H9 (cell line): ENCODE measurements at regions not wholly inside any gene's neighbourhood (a gene's known extent, or its start where the extent isn't known, plus 50 kb on each side); places are given as distances from the start of the nearest gene placed in this dataset.

Experiments
- DNase-seq: peaks from one replicate; pipeline ENCODE4 v3.0.0-alpha.2; 2017
- H2AFZ ChIP-seq: one replicate; pipeline ENCODE4 v1.6.1; 2013; ENCODE audit warnings: mild to moderate bottlenecking, low read length, control low read depth, moderate library complexity
- H2AK5ac ChIP-seq: 2 replicates; pipeline ENCODE4 v1.6.1; 2013; ENCODE audit warnings: low read length, control low read depth, mixed read lengths; ENCODE audit not compliant: insufficient read length
- H2BK120ac ChIP-seq: one replicate; pipeline ENCODE4 v1.6.1; 2013; ENCODE audit warnings: low read depth, mild to moderate bottlenecking, low read length, control low read depth, inconsistent platforms; ENCODE audit not compliant: poor library complexity, severe bottlenecking
- H2BK12ac ChIP-seq: 2 replicates; pipeline ENCODE4 v1.6.1; 2013; ENCODE audit warnings: low read length, control low read depth, mixed read lengths, low read depth; ENCODE audit not compliant: insufficient read length
- H2BK15ac ChIP-seq: 2 replicates; pipeline ENCODE4 v1.6.1; 2013; ENCODE audit warnings: low read depth, low read length, control low read depth
- H2BK20ac ChIP-seq: one replicate; pipeline ENCODE4 v1.6.1; 2013; ENCODE audit warnings: low read depth, mild to moderate bottlenecking, low read length, control low read depth, inconsistent platforms; ENCODE audit not compliant: poor library complexity, severe bottlenecking
- H2BK5ac ChIP-seq: 2 replicates; pipeline ENCODE4 v1.6.1; 2013; ENCODE audit warnings: low read length, control low read depth, mixed read lengths; ENCODE audit not compliant: insufficient read length
- H3K14ac ChIP-seq: 2 replicates; pipeline ENCODE4 v1.6.1; 2013; ENCODE audit warnings: low read length, control low read depth; ENCODE audit not compliant: insufficient read depth
- H3K18ac ChIP-seq: 2 replicates; pipeline ENCODE4 v1.6.1; 2013; ENCODE audit warnings: low read depth, mild to moderate bottlenecking, mixed read lengths, low read length, control low read depth; ENCODE audit not compliant: insufficient read length
- H3K23ac ChIP-seq: 2 replicates; pipeline ENCODE4 v1.6.1; 2013; ENCODE audit warnings: low read length, control low read depth, mixed read lengths, low read depth; ENCODE audit not compliant: insufficient read length
- H3K23me2 ChIP-seq: 2 replicates; pipeline ENCODE4 v1.6.1; 2013; ENCODE audit warnings: low read depth, mild to moderate bottlenecking, mixed read lengths, low read length, control low read depth; ENCODE audit not compliant: insufficient read length, poor library complexity, severe bottlenecking
- H3K27ac ChIP-seq: 2 replicates; pipeline ENCODE4 v1.5.1; 2013; ENCODE audit warnings: low read length, control low read depth, mixed read lengths, low read depth; ENCODE audit not compliant: insufficient read length
- H3K27me3 ChIP-seq: 2 replicates; pipeline ENCODE4 v1.6.1; 2013; ENCODE audit warnings: low read length, control low read depth, inconsistent platforms; ENCODE audit not compliant: insufficient read depth
- H3K4ac ChIP-seq: 2 replicates; pipeline ENCODE4 v1.6.1; 2013; ENCODE audit warnings: low read depth, mild to moderate bottlenecking, control low read depth, inconsistent platforms, low read length, moderate library complexity
- H3K4me1 ChIP-seq: 2 replicates; pipeline ENCODE4 v1.6.1; 2013; ENCODE audit warnings: low read length, control low read depth, inconsistent platforms; ENCODE audit not compliant: insufficient read depth
- H3K4me2 ChIP-seq: 2 replicates; pipeline ENCODE4 v1.6.1; 2013; ENCODE audit warnings: low read length, control low read depth, mixed read lengths; ENCODE audit not compliant: insufficient read length, insufficient read depth
- H3K56ac ChIP-seq: 2 replicates; pipeline ENCODE4 v1.6.1; 2013; ENCODE audit warnings: low read depth, mild to moderate bottlenecking, mixed read lengths, low read length, control low read depth; ENCODE audit not compliant: insufficient read length
- H3K79me1 ChIP-seq: 2 replicates; pipeline ENCODE4 v1.6.1; 2013; ENCODE audit warnings: low read depth, mild to moderate bottlenecking, moderate library complexity, low read length, control low read depth, inconsistent platforms; ENCODE audit not compliant: insufficient read depth, poor library complexity, severe bottlenecking
- H3K79me2 ChIP-seq: 2 replicates; pipeline ENCODE4 v1.6.1; 2013; ENCODE audit warnings: low read length, control low read depth, inconsistent platforms; ENCODE audit not compliant: insufficient read depth
- H3K9ac ChIP-seq: 2 replicates; pipeline ENCODE4 v1.6.1; 2013; ENCODE audit warnings: low read length, control low read depth, mixed read lengths; ENCODE audit not compliant: insufficient read length; ENCODE audit errors: extremely low read depth
- H3K9me3 ChIP-seq: one replicate; pipeline ENCODE4 v1.6.1; 2013; ENCODE audit warnings: low read depth, low read length, inconsistent platforms; ENCODE audit not compliant: control insufficient read depth
- H3T11ph ChIP-seq: one replicate; pipeline ENCODE4 v1.6.1; 2013; ENCODE audit warnings: mild to moderate bottlenecking, low read length, control low read depth, inconsistent platforms
- H4K20me1 ChIP-seq: one replicate; pipeline ENCODE4 v1.6.1; 2013; ENCODE audit not compliant: control insufficient read depth, insufficient read length, insufficient read depth
- H4K5ac ChIP-seq: 2 replicates; pipeline ENCODE4 v1.6.1; 2013; ENCODE audit warnings: low read depth, mild to moderate bottlenecking, mixed read lengths, low read length, control low read depth; ENCODE audit not compliant: insufficient read length
- H4K8ac ChIP-seq: replicated peaks from 2 replicates; pipeline ENCODE4 v1.6.1; 2013; ENCODE audit warnings: low read length, control low read depth, mixed read lengths, low read depth; ENCODE audit not compliant: insufficient read length
- H4K91ac ChIP-seq: 2 replicates; pipeline ENCODE4 v1.6.1; 2013; ENCODE audit warnings: low read depth, mild to moderate bottlenecking, moderate library complexity, mixed read lengths, low read length, control low read depth; ENCODE audit not compliant: insufficient read length
- H3K27ac Mint-ChIP-seq, 3 experiments: 2 replicates in 2 of 3; 3 replicates in 1 of 3; pipeline ENCODE4 v1.8.0; 2020 to 2021; ENCODE audit warnings: mixed read lengths in 3 of 3, mild to moderate bottlenecking in 1 of 3, moderate library complexity in 1 of 3
- H3K27me3 Mint-ChIP-seq: 2 replicates; pipeline ENCODE4 v1.8.0; 2021; ENCODE audit warnings: low read depth, mild to moderate bottlenecking, moderate library complexity, mixed read lengths
- H3K36me3 Mint-ChIP-seq, 3 experiments: 2 replicates in 2 of 3; 3 replicates in 1 of 3; pipeline ENCODE4 v1.8.0; 2020 to 2021; ENCODE audit warnings: low read depth in 3 of 3, mixed read lengths in 3 of 3; ENCODE audit not compliant: insufficient read depth in 1 of 3
- H3K4me1 Mint-ChIP-seq, 2 experiments: 2 replicates each; pipeline ENCODE4 v1.8.0; 2020; ENCODE audit warnings: mixed read lengths in 2 of 2
- H3K4me3 Mint-ChIP-seq, 2 experiments: 2 replicates in 1 of 2; 3 replicates in 1 of 2; pipeline ENCODE4 v1.8.0; 2020 to 2021; ENCODE audit warnings: mild to moderate bottlenecking in 2 of 2, mixed read lengths in 2 of 2, moderate library complexity in 1 of 2
- H3K9me3 Mint-ChIP-seq, 2 experiments: 2 replicates in 1 of 2; 3 replicates in 1 of 2; pipeline ENCODE4 v1.8.0; 2020; ENCODE audit warnings: mild to moderate bottlenecking in 2 of 2, mixed read lengths in 2 of 2, moderate library complexity in 1 of 2
- CTCF ChIP-seq: fragments of 200-600 bp; sonication (generic); conservative IDR thresholded peaks from 3 replicates; pipeline ENCODE4 v1.8.0; 2021; ENCODE audit warnings: antibody characterized with exemption, mild to moderate bottlenecking
- WGBS: extraction: QIAGEN DNeasy Blood & Tissue Kit; methylation state at CpG from one replicate; pipeline ENCODE4 v1.1.7; 2013; ENCODE audit warnings: missing lambda C conversion rate, low lambda C conversion rate, mixed read lengths; ENCODE audit not compliant: insufficient read length; ENCODE audit errors: extremely low coverage; 5-methylcytosine and 5-hydroxymethylcytosine counted together

- Histone ChIP-seq H3K4me1 (no peaks in the 10 kb centered on the region), H3K9ac (no peak overlapping the region), H3K23me2 (no peaks in the 10 kb centered on the region), H3K18ac (no peak overlapping the region), H4K91ac (no peak overlapping the region), H4K20me1 (no peaks in the 10 kb centered on the region), H4K5ac (no peak overlapping the region), H3K4me2 (no peak overlapping the region), H2AK5ac (no peak overlapping the region), H3K27ac (no peak overlapping the region), H2BK15ac (no peak overlapping the region), H3K79me1 (no peaks in the 10 kb centered on the region), H3K9me3 (no peaks in the 10 kb centered on the region), H3K56ac (no peak overlapping the region), H3K14ac (no peak overlapping the region), H4K8ac (no peak overlapping the region), H2BK12ac (no peak overlapping the region), H3K79me2 (no peaks in the 10 kb centered on the region), H3K4ac (no peak overlapping the region), H2BK5ac (no peak overlapping the region), H2BK20ac (no peak overlapping the region), H3K23ac (no peak overlapping the region), H2BK120ac (no peak overlapping the region), H3K27me3 (no peaks in the 10 kb centered on the region), H2AFZ (no peak overlapping the region), H3T11ph (no peak overlapping the region)
- peaks cover 11% of the 10 kb centered on the region in 2 experiments; a peak in 4 of 5 replicates for H3K9me3 Mint-ChIP-seq
- no peaks in the 10 kb centered on the region for H3K27me3 Mint-ChIP-seq
- DNase-seq: no peak
- H3K36me3 Mint-ChIP-seq: peaks cover 0 to 7% (median 4%) of the 10 kb centered on the region in 3 experiments; a peak in 3 of 7 replicates
- no peak for TF ChIP-seq CTCF
- H3K4me1 Mint-ChIP-seq: no peaks in the 10 kb centered on the region
- no peak overlapping the region for H3K27ac Mint-ChIP-seq
- H3K4me3 Mint-ChIP-seq: no peak overlapping the region
- no CpG with 5 or more reads among the region's 4 CpGs for WGBS
These were observed 268.5 kb downstream of the DNAJB9 start for GRCh38 chr7:108838198-108838597.
